H1 (cell line): ENCODE measurements at regions not wholly inside any gene's neighbourhood (a gene's known extent, or its start where the extent isn't known, plus 50 kb on each side); places are given as distances from the start of the nearest gene placed in this dataset.

Source experiments
- CTCF ChIA-PET: fragments of 300-600 bp; sonication (Branson Sonifier 250); formaldehyde crosslinking; loops from one replicate; lab custom pipeline; 2021; ENCODE audit not compliant: partially characterized antibody; lab: Charles Lee
- POLR2A ChIA-PET: fragments of 300-600 bp; sonication (Branson Sonifier 250); formaldehyde crosslinking; loops from one replicate; lab custom pipeline; 2021; ENCODE audit warnings: inconsistent platforms; ENCODE audit not compliant: partially characterized antibody; lab: Charles Lee
- DNase-seq, 2 experiments: peaks; one replicate each; pipeline versions ENCODE4 v3.0.0 to v3.0.0-alpha.2; 2010 to 2022; ENCODE audit warnings: low spot score in 2 of 2, low read depth in 1 of 2, mixed read lengths in 1 of 2
- FAIRE-seq: peaks from 2 replicates; lab custom pipeline; 2011; peaks lifted over from hg19 to GRCh38; lab: Jason Lieb, UNC
- H2AFZ ChIP-seq: 2 replicates; pipeline ENCODE4 v1.8.1; 2012; ENCODE audit warnings: low read length, inconsistent platforms
- H2AK5ac ChIP-seq: 2 replicates; pipeline ENCODE4 v1.6.1; 2013; ENCODE audit warnings: low read depth, low read length
- H2BK120ac ChIP-seq: replicated peaks from 2 replicates; pipeline ENCODE3; 2013; ENCODE audit warnings: low read depth, low read length, inconsistent platforms
- H2BK12ac ChIP-seq: 2 replicates; pipeline ENCODE4 v1.6.1; 2013; ENCODE audit warnings: low read depth, low read length
- H2BK15ac ChIP-seq: 2 replicates; pipeline ENCODE4 v1.6.1; 2013; ENCODE audit warnings: low read length
- H2BK20ac ChIP-seq: 2 replicates; pipeline ENCODE4 v1.6.1; 2013; ENCODE audit warnings: low read length
- H2BK5ac ChIP-seq: 2 replicates; pipeline ENCODE4 v1.6.1; 2013; ENCODE audit warnings: low read depth, low read length
- H3K14ac ChIP-seq: 2 replicates; pipeline ENCODE4 v1.6.1; 2013; ENCODE audit warnings: inconsistent platforms; ENCODE audit not compliant: insufficient read length
- H3K18ac ChIP-seq: 2 replicates; pipeline ENCODE4 v1.6.1; 2013; ENCODE audit warnings: low read length; ENCODE audit errors: extremely low read depth
- H3K23ac ChIP-seq: 2 replicates; pipeline ENCODE4 v1.6.1; 2013; ENCODE audit warnings: inconsistent platforms; ENCODE audit not compliant: insufficient read length
- H3K23me2 ChIP-seq: 2 replicates; pipeline ENCODE4 v1.6.1; 2013; ENCODE audit warnings: low read depth, low read length
- H3K27ac ChIP-seq: 2 replicates; pipeline ENCODE4 v1.6.1; 2011; ENCODE audit warnings: low read depth, low read length, inconsistent platforms
- H3K27me3 ChIP-seq, 4 experiments: replicated peaks in 1 of 4; 1 replicate in 1 of 4; 2 replicates in 3 of 4; pipeline versions ENCODE4 v1.6.1 to v1.8.1; 2011 to 2013; ENCODE audit warnings: low read length in 3 of 4, mild to moderate bottlenecking in 3 of 4, inconsistent platforms in 2 of 4, mixed read lengths in 2 of 4, moderate library complexity in 1 of 4; ENCODE audit not compliant: control insufficient read depth in 3 of 4, insufficient read depth in 3 of 4; ENCODE audit errors: extremely low read depth in 1 of 4
- H3K36me3 ChIP-seq, 4 experiments: 2 replicates each; pipeline versions ENCODE4 v1.6.1 to v1.8.1; 2011 to 2013; ENCODE audit warnings: mild to moderate bottlenecking in 4 of 4, low read length in 3 of 4, moderate library complexity in 2 of 4, control low read depth in 1 of 4, inconsistent platforms in 1 of 4; ENCODE audit not compliant: insufficient read depth in 4 of 4, control insufficient read depth in 2 of 4
- H3K4ac ChIP-seq: replicated peaks from 2 replicates; pipeline ENCODE3; 2013; ENCODE audit warnings: low read length, low read depth, mixed read lengths, inconsistent platforms; ENCODE audit not compliant: insufficient read length
- H3K4me1 ChIP-seq, 4 experiments: replicated peaks in 1 of 4; 1 replicate in 1 of 4; 2 replicates in 3 of 4; pipeline versions ENCODE4 v1.6.1 to v1.8.1; 2011 to 2013; ENCODE audit warnings: low read length in 3 of 4, inconsistent platforms in 2 of 4, mixed read lengths in 1 of 4; ENCODE audit not compliant: insufficient read depth in 4 of 4, control insufficient read depth in 3 of 4
- H3K4me2 ChIP-seq, 2 experiments: 2 replicates each; pipeline versions ENCODE4 v1.6.1 to v1.8.1; 2011 to 2013; ENCODE audit warnings: low read depth in 2 of 2, low read length in 2 of 2, control low read depth in 1 of 2, inconsistent platforms in 1 of 2, mild to moderate bottlenecking in 1 of 2; ENCODE audit not compliant: insufficient read depth in 1 of 2
- H3K4me3 ChIP-seq, 4 experiments: fragments of 200-600, 300-600 bp in 1 of 4; sonication (generic), shearing (Covaris generic), sonication (Bioruptor Twin) in 1 of 4; 2 replicates each; pipeline versions ENCODE4 v1.5.1 to v1.8.1; 2011 to 2016; ENCODE audit warnings: low read length in 4 of 4, low read depth in 3 of 4, control low read depth in 2 of 4, inconsistent platforms in 2 of 4, mild to moderate bottlenecking in 2 of 4, mixed read lengths in 1 of 4, moderate library complexity in 1 of 4; ENCODE audit not compliant: insufficient read depth in 2 of 4; ENCODE audit errors: extremely low read depth in 1 of 4
- H3K56ac ChIP-seq: replicated peaks from 2 replicates; pipeline ENCODE3; 2013; ENCODE audit warnings: low read depth, mild to moderate bottlenecking, mixed read lengths, low read length, inconsistent platforms; ENCODE audit not compliant: insufficient read length
- H3K79me1 ChIP-seq: 2 replicates; pipeline ENCODE4 v1.6.1; 2013; ENCODE audit warnings: low read depth, low read length, control low read depth
- H3K79me2 ChIP-seq, 2 experiments: 2 replicates each; pipeline versions ENCODE4 v1.6.1 to v1.8.1; 2012 to 2013; ENCODE audit warnings: low read length in 2 of 2, mild to moderate bottlenecking in 2 of 2, inconsistent platforms in 1 of 2; ENCODE audit not compliant: insufficient read depth in 2 of 2, control insufficient read depth in 1 of 2
- H3K9ac ChIP-seq, 4 experiments: replicated peaks in 1 of 4; 1 replicate in 1 of 4; 2 replicates in 3 of 4; pipeline versions ENCODE4 v1.6.1 to v1.8.1; 2011 to 2013; ENCODE audit warnings: low read depth in 3 of 4, low read length in 3 of 4, control low read depth in 2 of 4, mild to moderate bottlenecking in 2 of 4, moderate library complexity in 2 of 4, inconsistent platforms in 1 of 4; ENCODE audit errors: extremely low read depth in 1 of 4
- H3K9me3 ChIP-seq, 2 experiments: 2 replicates each; pipeline versions ENCODE4 v1.6.1 to v1.8.1; 2012 to 2013; ENCODE audit warnings: mild to moderate bottlenecking in 2 of 2, moderate library complexity in 2 of 2, control low read depth in 1 of 2, inconsistent platforms in 1 of 2, low read depth in 1 of 2, low read length in 1 of 2, mixed read lengths in 1 of 2; ENCODE audit not compliant: insufficient read depth in 2 of 2
- H4K20me1 ChIP-seq, 2 experiments: replicated peaks in 1 of 2; 2 replicates each; pipeline versions ENCODE3 to v1.8.1; 2011 to 2013; ENCODE audit warnings: inconsistent platforms in 2 of 2, low read length in 2 of 2, mild to moderate bottlenecking in 1 of 2; ENCODE audit not compliant: insufficient read depth in 2 of 2, control insufficient read depth in 1 of 2
- H4K5ac ChIP-seq: 2 replicates; pipeline ENCODE4 v1.6.1; 2013; ENCODE audit warnings: low read length, low read depth, mixed read lengths, inconsistent platforms; ENCODE audit not compliant: insufficient read length
- H4K8ac ChIP-seq: 2 replicates; pipeline ENCODE4 v1.8.0; 2013; ENCODE audit warnings: mild to moderate bottlenecking, moderate library complexity, low read length, inconsistent platforms; ENCODE audit not compliant: insufficient read depth; ENCODE audit errors: extremely low read depth
- H4K91ac ChIP-seq: replicated peaks from 2 replicates; pipeline ENCODE3; 2013; ENCODE audit warnings: low read length, mixed read lengths, inconsistent platforms; ENCODE audit not compliant: insufficient read length
- RBBP5 ChIP-seq: IDR thresholded peaks from 2 replicates; pipeline ENCODE4 v1.7.1; 2012; ENCODE audit warnings: low read depth, mild to moderate bottlenecking, inconsistent platforms, low read length, moderate library complexity, borderline replicate concordance
- RFX5 ChIP-seq: IDR thresholded peaks from 2 replicates; pipeline ENCODE4 v1.6.1; 2011; ENCODE audit warnings: low read depth, low read length, improper control_type of control experiment, borderline replicate concordance
- WGBS, 2 experiments: shearing (Covaris generic) in 1 of 2; methylation state at CpG; one replicate each; pipeline versions ENCODE4 v1.1.6 to v1.1.7; 2013 to 2015; ENCODE audit warnings: low lambda C conversion rate in 2 of 2, mixed read lengths in 2 of 2, inconsistent platforms in 1 of 2, low coverage in 1 of 2, missing lambda C conversion rate in 1 of 2; ENCODE audit not compliant: insufficient replicate concordance in 2 of 2, insufficient coverage in 1 of 2, insufficient read length in 1 of 2; ENCODE audit errors: extremely low coverage in 1 of 2, missing lambda C conversion rate in 1 of 2; 5-methylcytosine and 5-hydroxymethylcytosine counted together
- TF ChIP-seq, protein P1 (sequence below): IDR thresholded peaks from 2 replicates; pipeline ENCODE4 v1.6.1; 2011; ENCODE audit warnings: low read depth, mild to moderate bottlenecking, low read length; ENCODE audit not compliant: insufficient read depth

DNA sequence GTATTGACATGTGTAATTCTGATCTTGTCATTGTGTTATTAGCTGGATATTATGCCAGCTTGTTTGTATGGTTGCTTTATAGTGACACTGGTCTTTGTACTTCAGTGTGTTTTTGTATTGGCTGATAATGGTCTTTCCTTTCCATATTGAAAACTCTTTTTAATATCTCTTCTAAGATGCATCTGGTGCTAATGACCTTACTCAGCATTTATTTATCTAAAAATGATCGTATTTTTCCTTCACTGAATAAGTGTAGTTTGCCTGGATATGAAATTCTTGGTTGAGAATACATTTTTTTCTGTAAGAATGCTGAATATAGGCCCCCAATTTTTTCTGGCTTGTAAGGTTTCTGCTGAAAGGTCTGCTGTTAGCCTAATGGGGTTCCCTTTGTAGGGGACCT lies 465.5 kb upstream of the TMPRSS15 start:
- Histone ChIP-seq H3K79me1 (no peaks in the 10 kb centered on the region), H2BK120ac (no peak overlapping the region), H3K23me2 (no peaks in the 10 kb centered on the region), H3K4ac (no peak overlapping the region), H3K9me3 (no peaks in the 10 kb centered on the region), H3K9ac (no peak overlapping the region), H2BK15ac (no peak overlapping the region), H4K20me1 (no peaks in the 10 kb centered on the region), H2BK20ac (no peak overlapping the region), H3K4me2 (no peak overlapping the region), H4K8ac (no peak overlapping the region), H4K5ac (no peak overlapping the region), H2AK5ac (no peak overlapping the region), H2BK12ac (no peak overlapping the region), H2BK5ac (no peak overlapping the region), H3K4me1 (no peaks in the 10 kb centered on the region), H3K27ac (no peak overlapping the region), H3K36me3 (no peaks in the 10 kb centered on the region), H3K27me3 (no peaks in the 10 kb centered on the region), H3K79me2 (no peaks in the 10 kb centered on the region), H3K56ac (no peak overlapping the region), H3K4me3 (no peak overlapping the region), H2AFZ (no peak overlapping the region), H3K18ac (no peak overlapping the region), H4K91ac (no peak overlapping the region), H3K23ac (no peak overlapping the region), H3K14ac (no peak overlapping the region)
- DNase-seq (no peak), FAIRE-seq (no peak)
- WGBS, 2 experiments = 0% methylated on average over 1 of the region's 1 CpG; no CpG with 5 or more reads in 1 of the 2 experiments
- POLR2A ChIA-PET = no interaction called here
- CTCF ChIA-PET = interaction anchor here (1.2 kb wide), 1 partner anchor 369 kb away, joined by 3 read pairs; no protein-coding TSS in a partner anchor
- TF ChIP-seq, protein P1, sequence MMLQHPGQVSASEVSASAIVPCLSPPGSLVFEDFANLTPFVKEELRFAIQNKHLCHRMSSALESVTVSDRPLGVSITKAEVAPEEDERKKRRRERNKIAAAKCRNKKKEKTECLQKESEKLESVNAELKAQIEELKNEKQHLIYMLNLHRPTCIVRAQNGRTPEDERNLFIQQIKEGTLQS = no peak
- TF ChIP-seq RFX5 (no peak), RBBP5 (no peak)
